ENCODE measurements at regions not wholly inside any gene's neighbourhood (a gene's known extent, or its start where the extent isn't known, plus 50 kb on each side); places are given as distances from the start of the nearest gene placed in this dataset.

DNA sequence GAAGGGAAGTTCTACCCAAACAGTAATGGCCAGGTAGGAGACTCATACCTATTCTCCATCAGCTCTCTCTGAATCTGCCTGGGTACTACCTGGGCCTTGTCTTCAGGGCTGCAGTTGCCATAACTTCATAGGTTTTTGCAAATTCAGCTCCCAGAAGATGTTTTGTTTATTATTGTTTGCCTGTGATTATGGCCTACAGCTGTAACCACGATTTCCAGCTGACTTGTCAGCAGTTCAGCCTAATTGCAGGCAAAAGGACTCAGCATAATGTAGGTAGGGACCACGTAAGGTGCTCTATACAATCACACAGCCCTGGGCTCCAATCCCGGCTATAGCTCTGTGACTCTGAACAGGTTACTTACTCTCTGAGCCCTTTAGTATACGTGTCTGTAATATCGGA, 187.0 kb upstream of the FN1 start:
- TF ChIP-seq, protein P1, sequence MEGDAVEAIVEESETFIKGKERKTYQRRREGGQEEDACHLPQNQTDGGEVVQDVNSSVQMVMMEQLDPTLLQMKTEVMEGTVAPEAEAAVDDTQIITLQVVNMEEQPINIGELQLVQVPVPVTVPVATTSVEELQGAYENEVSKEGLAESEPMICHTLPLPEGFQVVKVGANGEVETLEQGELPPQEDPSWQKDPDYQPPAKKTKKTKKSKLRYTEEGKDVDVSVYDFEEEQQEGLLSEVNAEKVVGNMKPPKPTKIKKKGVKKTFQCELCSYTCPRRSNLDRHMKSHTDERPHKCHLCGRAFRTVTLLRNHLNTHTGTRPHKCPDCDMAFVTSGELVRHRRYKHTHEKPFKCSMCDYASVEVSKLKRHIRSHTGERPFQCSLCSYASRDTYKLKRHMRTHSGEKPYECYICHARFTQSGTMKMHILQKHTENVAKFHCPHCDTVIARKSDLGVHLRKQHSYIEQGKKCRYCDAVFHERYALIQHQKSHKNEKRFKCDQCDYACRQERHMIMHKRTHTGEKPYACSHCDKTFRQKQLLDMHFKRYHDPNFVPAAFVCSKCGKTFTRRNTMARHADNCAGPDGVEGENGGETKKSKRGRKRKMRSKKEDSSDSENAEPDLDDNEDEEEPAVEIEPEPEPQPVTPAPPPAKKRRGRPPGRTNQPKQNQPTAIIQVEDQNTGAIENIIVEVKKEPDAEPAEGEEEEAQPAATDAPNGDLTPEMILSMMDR (IDR thresholded peaks at IDR 0.05): no peak
- TF ChIP-seq POLR2A (IDR thresholded peaks at IDR 0.05): no peak
- H3K27ac ChIP-seq: no peak overlapping the region
- no peaks in the 10 kb centered on the region for H3K9me3 ChIP-seq
- DNase-seq: no peak
- H3K27me3 ChIP-seq: no peaks in the 10 kb centered on the region
- no peaks in the 10 kb centered on the region for H3K36me3 ChIP-seq
- 84 to 89% methylated on average over 5 of the region's 5 CpGs for WGBS, 2 donors
- no peak overlapping the region for H3K4me3 ChIP-seq (replicated peaks in 1 of 3)
- no peaks in the 10 kb centered on the region for H3K4me1 ChIP-seq
- intact Hi-C loops (cut with DNase I): no loop called here

DNA sequence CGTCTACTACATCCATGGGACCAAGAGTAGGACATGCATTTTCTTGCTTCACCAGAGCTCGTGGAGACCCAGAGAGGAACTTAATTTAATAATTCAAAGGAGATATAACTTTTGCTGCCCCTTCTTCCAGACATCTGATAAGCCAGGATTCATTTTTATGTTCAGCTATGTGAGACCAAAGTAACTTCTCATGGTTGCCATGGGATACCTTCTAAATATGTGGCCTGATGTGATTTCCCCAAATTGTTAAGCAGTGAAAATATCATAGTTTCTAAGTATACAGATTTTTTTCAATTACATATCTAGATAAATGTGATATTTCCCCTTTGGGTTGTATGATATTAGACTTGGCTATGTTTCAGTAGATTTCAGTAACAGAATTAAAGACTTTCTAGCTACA, 185.5 kb upstream of the FN1 start:
- Histone ChIP-seq H3K27ac (no peak overlapping the region), H3K4me3 (replicated peaks in 1 of 3) (no peak overlapping the region), H3K9me3 (no peaks in the 10 kb centered on the region), H3K27me3 (no peaks in the 10 kb centered on the region), H3K4me1 (no peaks in the 10 kb centered on the region), H3K36me3 (no peaks in the 10 kb centered on the region)
- no peak for DNase-seq
- TF ChIP-seq POLR2A (IDR thresholded peaks at IDR 0.05): no peak
- TF ChIP-seq, protein P1 (IDR thresholded peaks at IDR 0.05): no peak
- WGBS, 2 donors: 79 to 85% methylated on average over 2 of the region's 2 CpGs
- intact Hi-C loops (cut with DNase I): no loop called here

DNA sequence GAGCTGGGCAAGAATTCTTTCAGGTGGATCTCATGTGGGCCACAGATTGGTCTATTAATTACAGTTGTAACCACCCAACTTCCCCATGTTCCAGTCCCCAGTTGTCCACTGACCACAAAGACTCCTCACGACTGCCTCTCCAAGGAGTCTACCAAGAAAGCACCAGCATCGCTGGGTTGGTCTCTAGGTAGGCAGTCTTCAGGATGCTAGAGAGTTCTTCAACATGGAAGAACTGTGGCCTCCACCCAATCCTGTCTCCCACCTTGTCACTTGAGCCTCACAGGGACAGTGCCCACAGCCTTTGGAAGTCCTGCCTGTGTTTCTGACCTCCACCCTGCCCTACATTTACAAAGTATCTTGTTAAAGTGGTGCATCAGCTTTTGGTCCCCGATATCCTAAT, 184.7 kb upstream of the FN1 start:
- H3K27ac ChIP-seq: no peak overlapping the region
- no peak for TF ChIP-seq POLR2A (IDR thresholded peaks at IDR 0.05)
- TF ChIP-seq, protein P1 (IDR thresholded peaks at IDR 0.05): no peak
- DNase-seq: no peak
- WGBS, 2 donors: 98 to 99% methylated on average over 3 of the region's 3 CpGs
- intact Hi-C loops (cut with DNase I): no loop called here
- H3K4me1 ChIP-seq: no peaks in the 10 kb centered on the region
- H3K27me3 ChIP-seq: no peaks in the 10 kb centered on the region
- H3K4me3 ChIP-seq (replicated peaks in 1 of 3): no peak overlapping the region
- H3K9me3 ChIP-seq: no peaks in the 10 kb centered on the region
- H3K36me3 ChIP-seq: no peaks in the 10 kb centered on the region

DNA sequence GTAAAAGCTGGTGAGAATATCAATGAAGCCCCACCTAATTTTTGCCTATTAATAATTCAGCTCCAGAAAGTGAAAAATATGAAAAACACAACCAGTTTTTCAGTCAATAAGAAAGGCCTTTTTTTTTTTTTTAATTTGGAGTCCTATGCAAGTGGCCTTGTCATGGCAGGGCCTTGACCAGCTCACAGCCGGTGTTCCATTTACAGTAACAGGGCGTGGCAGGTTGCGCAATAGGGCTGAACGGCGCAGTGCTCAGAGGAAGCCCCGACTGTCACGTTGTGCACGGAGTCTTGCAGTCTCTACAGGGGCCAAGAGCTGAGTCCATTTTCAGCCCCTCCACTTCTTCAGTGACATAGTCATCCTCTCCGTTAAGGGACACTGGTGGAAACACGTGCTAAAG, 184.1 kb upstream of the FN1 start:
- H3K27me3 ChIP-seq: no peaks in the 10 kb centered on the region
- no peak for DNase-seq
- intact Hi-C loops (cut with DNase I): no loop called here
- H3K36me3 ChIP-seq: no peaks in the 10 kb centered on the region
- H3K9me3 ChIP-seq: no peaks in the 10 kb centered on the region
- WGBS, 2 donors: 75% methylated on average over 10 of the region's 10 CpGs
- TF ChIP-seq, protein P1 (IDR thresholded peaks at IDR 0.05): no peak
- no peak for TF ChIP-seq POLR2A (IDR thresholded peaks at IDR 0.05)
- no peaks in the 10 kb centered on the region for H3K4me1 ChIP-seq
- no peak overlapping the region for H3K4me3 ChIP-seq (replicated peaks in 1 of 3)
- no peak overlapping the region for H3K27ac ChIP-seq

DNA sequence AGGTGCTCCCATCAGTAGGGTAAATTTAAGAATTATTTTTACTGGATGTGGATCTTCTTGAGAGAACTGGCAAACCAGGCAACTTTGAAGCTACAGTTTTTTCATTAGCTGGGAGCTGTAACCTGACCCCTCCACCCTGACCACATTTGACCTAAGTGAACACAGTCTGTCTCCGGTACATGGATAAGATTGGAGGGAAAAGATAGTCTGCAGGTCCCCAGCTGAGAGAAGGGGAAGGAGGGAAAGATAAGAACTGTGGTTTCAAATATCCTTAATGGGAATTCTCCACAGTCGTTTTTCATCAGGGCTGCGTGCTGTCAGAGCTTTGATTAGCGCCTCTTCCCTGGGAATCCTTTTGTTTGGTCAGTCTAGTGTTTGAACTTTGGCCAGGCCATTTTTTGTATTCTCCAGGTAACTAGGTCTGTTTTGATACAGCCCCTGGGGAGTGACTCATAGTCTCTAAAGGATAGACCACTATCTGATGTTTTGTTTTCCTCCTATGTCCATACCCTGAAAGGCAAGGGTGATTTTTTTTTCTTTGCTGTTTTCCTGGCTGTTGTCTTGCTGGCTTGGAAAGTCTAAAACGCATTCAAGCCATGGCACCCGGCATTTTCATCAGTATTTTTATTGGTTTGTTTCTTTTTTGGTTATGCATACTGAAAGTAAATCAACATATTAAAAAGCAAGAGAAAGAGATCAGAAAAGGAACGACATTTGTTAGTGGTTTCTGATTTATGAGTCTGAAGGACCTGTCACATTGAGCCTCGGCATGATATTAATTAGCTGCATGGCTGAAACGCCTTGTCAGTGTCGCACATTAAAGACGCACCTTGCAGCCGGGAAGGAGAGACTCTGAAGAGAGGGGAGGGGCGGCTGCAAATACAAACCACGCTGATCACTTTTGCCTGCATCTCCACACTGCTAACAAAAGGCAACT, 183.4 kb upstream of the FN1 start:
- no peak overlapping the region for H3K27ac ChIP-seq
- no peaks in the 10 kb centered on the region for H3K36me3 ChIP-seq
- no peaks in the 10 kb centered on the region for H3K27me3 ChIP-seq
- 26 to 35% methylated on average over 14 of the region's 14 CpGs for WGBS, 2 donors
- no peak for TF ChIP-seq POLR2A (IDR thresholded peaks at IDR 0.05)
- TF ChIP-seq, protein P1 (IDR thresholded peaks at IDR 0.05): no peak
- H3K4me1 ChIP-seq: no peaks in the 10 kb centered on the region
- H3K4me3 ChIP-seq (replicated peaks in 1 of 3): no peak overlapping the region
- no peaks in the 10 kb centered on the region for H3K9me3 ChIP-seq
- DNase-seq: no peak
- intact Hi-C loops (cut with DNase I): no loop called here
